Suprapubic skin (tissue), 4 donors: ENCODE measurements at regions not wholly inside any gene's neighbourhood (a gene's known extent, or its start where the extent isn't known, plus 50 kb on each side); places are given as distances from the start of the nearest gene placed in this dataset.

Experiments
- DNase-seq, 2 donors: peaks; one replicate each; pipeline ENCODE4 v3.0.0-alpha.2; 2019; ENCODE audit warnings: low spot score in 2 of 2
- H3K27ac ChIP-seq: fragments of 200-600 bp; sonication (generic); one replicate; pipeline ENCODE4 v1.5.1; 2019
- H3K27me3 ChIP-seq: fragments of 200-600 bp; sonication (generic); one replicate; pipeline ENCODE4 v1.5.1; 2019
- H3K36me3 ChIP-seq: fragments of 200-600 bp; sonication (generic); one replicate; pipeline ENCODE4 v1.5.1; 2019
- H3K4me1 ChIP-seq: fragments of 200-600 bp; sonication (generic); one replicate; pipeline ENCODE4 v1.5.1; 2019
- H3K4me3 ChIP-seq: fragments of 200-600 bp; sonication (generic); one replicate; pipeline ENCODE4 v1.5.1; 2019; ENCODE audit warnings: mild to moderate bottlenecking
- H3K9me3 ChIP-seq: fragments of 200-600 bp; sonication (generic); one replicate; pipeline ENCODE4 v1.5.1; 2019
- EP300 ChIP-seq: sonication (generic); formaldehyde crosslinking; IDR thresholded peaks from one replicate; pipeline ENCODE4 v1.6.1; 2017; ENCODE audit warnings: antibody characterized with exemption
- POLR2A ChIP-seq, 2 donors: fragments of 450-650 bp; IDR thresholded peaks; one replicate each; pipeline ENCODE4 v1.6.1; 2017; ENCODE audit warnings: antibody characterized with exemption in 2 of 2, mild to moderate bottlenecking in 2 of 2, moderate library complexity in 2 of 2
- POLR2AphosphoS5 ChIP-seq, 3 donors: sonication (generic); formaldehyde crosslinking; IDR thresholded peaks; one replicate each; pipeline ENCODE4 v1.6.1; 2017; ENCODE audit warnings: antibody characterized with exemption in 3 of 3
- WGBS: methylation state at CpG from one replicate; pipeline ENCODE4 v1.1.5; 2018; 5-methylcytosine and 5-hydroxymethylcytosine counted together
- TF ChIP-seq, protein P1 (sequence below), 2 donors: fragments of 200-600 bp in 1 of 2; fragments of 450-650 bp in 1 of 2; sonication (generic) in 1 of 2; IDR thresholded peaks; one replicate each; pipeline ENCODE4 v1.5.1; 2016 to 2019; ENCODE audit warnings: antibody characterized with exemption in 2 of 2, mild to moderate bottlenecking in 1 of 2, moderate library complexity in 1 of 2

DNA sequence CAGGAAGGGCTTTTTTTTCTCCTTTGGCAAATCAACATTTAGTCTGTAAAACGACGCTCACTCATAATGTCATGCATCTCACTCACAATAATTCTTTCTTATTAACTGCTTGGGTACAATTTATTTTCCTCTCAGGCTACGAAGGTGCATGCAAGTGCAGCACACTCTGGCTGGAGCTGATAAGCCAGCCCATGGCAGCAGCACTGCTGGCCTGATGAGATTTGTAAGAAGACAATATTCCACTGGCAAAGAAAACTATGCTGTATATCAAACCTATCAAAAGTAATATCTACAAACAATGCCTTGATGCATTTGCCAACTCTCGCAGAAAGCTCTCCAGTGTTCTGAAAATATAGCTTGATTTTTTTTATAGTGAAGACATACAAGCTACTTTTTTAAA, 170.0 kb upstream of the PHF14 start:
- no peaks in the 10 kb centered on the region for H3K4me1 ChIP-seq
- H3K27me3 ChIP-seq = no peaks in the 10 kb centered on the region
- no peak for TF ChIP-seq EP300
- TF ChIP-seq, protein P1, sequence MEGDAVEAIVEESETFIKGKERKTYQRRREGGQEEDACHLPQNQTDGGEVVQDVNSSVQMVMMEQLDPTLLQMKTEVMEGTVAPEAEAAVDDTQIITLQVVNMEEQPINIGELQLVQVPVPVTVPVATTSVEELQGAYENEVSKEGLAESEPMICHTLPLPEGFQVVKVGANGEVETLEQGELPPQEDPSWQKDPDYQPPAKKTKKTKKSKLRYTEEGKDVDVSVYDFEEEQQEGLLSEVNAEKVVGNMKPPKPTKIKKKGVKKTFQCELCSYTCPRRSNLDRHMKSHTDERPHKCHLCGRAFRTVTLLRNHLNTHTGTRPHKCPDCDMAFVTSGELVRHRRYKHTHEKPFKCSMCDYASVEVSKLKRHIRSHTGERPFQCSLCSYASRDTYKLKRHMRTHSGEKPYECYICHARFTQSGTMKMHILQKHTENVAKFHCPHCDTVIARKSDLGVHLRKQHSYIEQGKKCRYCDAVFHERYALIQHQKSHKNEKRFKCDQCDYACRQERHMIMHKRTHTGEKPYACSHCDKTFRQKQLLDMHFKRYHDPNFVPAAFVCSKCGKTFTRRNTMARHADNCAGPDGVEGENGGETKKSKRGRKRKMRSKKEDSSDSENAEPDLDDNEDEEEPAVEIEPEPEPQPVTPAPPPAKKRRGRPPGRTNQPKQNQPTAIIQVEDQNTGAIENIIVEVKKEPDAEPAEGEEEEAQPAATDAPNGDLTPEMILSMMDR (IDR thresholded peaks at IDR 0.05) = no peak
- no peak for TF ChIP-seq POLR2A (IDR thresholded peaks at IDR 0.05)
- TF ChIP-seq POLR2AphosphoS5 (IDR thresholded peaks at IDR 0.05) = no peak
- no peak overlapping the region for H3K27ac ChIP-seq
- DNase-seq = no peak
- H3K4me3 ChIP-seq = no peak overlapping the region
- no peaks in the 10 kb centered on the region for H3K36me3 ChIP-seq
- H3K9me3 ChIP-seq = no peaks in the 10 kb centered on the region
- WGBS = 45% methylated on average over 4 of the region's 4 CpGs

DNA sequence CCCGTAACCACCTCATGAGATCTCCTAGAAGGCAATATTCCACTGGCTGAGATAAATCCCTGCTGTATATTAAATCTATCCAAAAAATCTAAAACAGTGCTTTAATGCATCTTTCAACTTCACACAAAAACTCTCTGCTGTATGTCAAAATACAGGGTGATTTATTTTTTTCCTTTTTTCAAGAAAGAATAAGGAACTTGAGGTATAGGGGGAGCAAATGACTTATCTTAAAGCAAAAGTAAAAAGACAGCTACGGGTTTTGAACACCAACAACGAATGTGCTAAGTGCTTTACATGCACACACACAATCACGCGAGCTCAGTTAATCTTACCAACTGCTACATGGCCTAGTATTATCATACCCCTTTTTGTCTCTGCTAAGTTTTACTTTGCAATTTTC, 168.9 kb upstream of the PHF14 start:
- TF ChIP-seq EP300 = no peak
- TF ChIP-seq, protein P1 (IDR thresholded peaks at IDR 0.05) = no peak
- no peak for TF ChIP-seq POLR2A (IDR thresholded peaks at IDR 0.05)
- no peak for TF ChIP-seq POLR2AphosphoS5 (IDR thresholded peaks at IDR 0.05)
- Histone ChIP-seq H3K4me3 (no peak overlapping the region), H3K27ac (no peak overlapping the region), H3K4me1 (no peaks in the 10 kb centered on the region), H3K27me3 (no peaks in the 10 kb centered on the region), H3K36me3 (no peaks in the 10 kb centered on the region), H3K9me3 (no peaks in the 10 kb centered on the region)
- WGBS = 83% methylated on average over 5 of the region's 5 CpGs
- no peak for DNase-seq

DNA sequence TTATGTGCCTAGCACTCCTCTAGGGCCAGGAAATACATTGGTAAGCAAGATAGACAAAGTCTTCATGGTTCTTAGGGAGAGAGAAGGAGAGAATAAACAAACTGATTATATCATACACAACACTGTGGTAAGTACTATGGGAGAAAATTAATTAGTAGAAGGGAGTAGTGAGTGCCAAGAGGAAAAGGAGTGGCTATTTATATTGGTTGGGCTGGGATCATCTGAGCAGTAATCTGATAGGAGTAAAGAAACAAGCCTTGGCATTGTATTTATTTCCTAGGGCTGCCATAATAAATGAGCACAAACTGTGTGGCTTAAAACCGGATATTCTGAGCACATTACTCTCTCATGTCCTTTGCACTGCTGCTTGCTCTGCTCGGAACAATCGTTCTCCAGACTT, 158.1 kb upstream of the PHF14 start:
- Histone ChIP-seq H3K9me3 (no peaks in the 10 kb centered on the region), H3K36me3 (no peaks in the 10 kb centered on the region), H3K27ac (no peak overlapping the region), H3K27me3 (no peaks in the 10 kb centered on the region), H3K4me3 (no peak overlapping the region), H3K4me1 (no peaks in the 10 kb centered on the region)
- no peak for DNase-seq
- no peak for TF ChIP-seq POLR2AphosphoS5 (IDR thresholded peaks at IDR 0.05)
- no peak for TF ChIP-seq EP300
- TF ChIP-seq, protein P1 (IDR thresholded peaks at IDR 0.05) = no peak
- TF ChIP-seq POLR2A (IDR thresholded peaks at IDR 0.05) = no peak
- 70% methylated on average over 3 of the region's 3 CpGs for WGBS

DNA sequence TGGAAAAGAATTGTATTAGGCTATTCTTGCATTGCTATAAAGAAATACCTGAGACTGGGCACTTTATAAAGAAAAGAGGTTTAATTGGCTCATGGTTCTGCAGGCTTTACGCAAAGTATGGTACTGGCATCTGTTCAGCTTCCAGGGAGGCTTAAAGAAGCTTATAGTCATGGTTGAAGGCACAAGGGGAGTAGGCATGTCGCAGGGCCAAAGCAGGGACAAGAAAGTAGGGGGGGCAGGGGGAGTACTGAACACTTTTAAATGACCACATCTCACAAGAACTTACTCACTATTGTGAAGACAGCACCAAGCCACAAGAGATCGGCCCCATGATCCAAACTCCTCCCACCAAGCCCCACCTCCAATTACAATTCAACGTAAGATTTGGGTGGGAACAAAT, 152.5 kb upstream of the PHF14 start:
- Histone ChIP-seq H3K27ac (no peak overlapping the region), H3K36me3 (no peaks in the 10 kb centered on the region), H3K9me3 (no peaks in the 10 kb centered on the region), H3K4me3 (no peak overlapping the region), H3K4me1 (no peaks in the 10 kb centered on the region), H3K27me3 (no peaks in the 10 kb centered on the region)
- WGBS = 88% methylated on average over 4 of the region's 4 CpGs
- TF ChIP-seq EP300 (no peak), POLR2AphosphoS5 (IDR thresholded peaks at IDR 0.05) (no peak), POLR2A (IDR thresholded peaks at IDR 0.05) (no peak)
- TF ChIP-seq, protein P1 (IDR thresholded peaks at IDR 0.05) = no peak
- no peak for DNase-seq

DNA sequence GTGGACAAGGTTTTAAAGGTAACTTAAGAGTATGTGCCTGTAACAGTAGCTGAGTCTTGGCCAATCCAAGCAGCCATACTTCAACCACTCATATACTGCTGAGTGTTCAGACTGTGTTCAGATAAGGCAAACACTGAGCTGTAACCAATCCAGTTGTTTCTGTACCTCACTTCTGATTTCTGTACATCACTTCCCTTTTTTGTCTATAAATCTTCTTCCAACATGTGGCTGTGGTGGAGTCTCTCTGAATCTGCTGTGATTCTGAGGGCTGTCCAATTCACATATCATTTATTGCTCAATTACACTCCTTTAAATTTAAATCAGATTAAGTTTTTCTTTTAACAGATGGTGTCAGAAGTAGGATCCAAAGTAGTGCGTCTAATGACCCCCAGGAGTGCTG, 149.5 kb upstream of the PHF14 start:
- Histone ChIP-seq H3K27me3 (no peaks in the 10 kb centered on the region), H3K4me1 (no peaks in the 10 kb centered on the region), H3K27ac (no peak overlapping the region), H3K9me3 (no peaks in the 10 kb centered on the region), H3K36me3 (no peaks in the 10 kb centered on the region), H3K4me3 (no peak overlapping the region)
- DNase-seq = no peak
- TF ChIP-seq, protein P1 (IDR thresholded peaks at IDR 0.05) = no peak
- no peak for TF ChIP-seq POLR2A (IDR thresholded peaks at IDR 0.05)
- no peak for TF ChIP-seq EP300
- TF ChIP-seq POLR2AphosphoS5 (IDR thresholded peaks at IDR 0.05) = no peak
- WGBS = 65% methylated on average over 1 of the region's 1 CpG
